ENCODE measurements at regions not wholly inside any gene's neighbourhood (a gene's known extent, or its start where the extent isn't known, plus 50 kb on each side); places are given as distances from the start of the nearest gene placed in this dataset.

GRCh38 chr16:79874391-79874790 lies 273.9 kb upstream of the MAF start:
- no peak for DNase-seq
- H3K36me3 Mint-ChIP-seq, result peaks cover 0 to 4% (median 0%) of the 10 kb centered on the region in 3 donors
- H3K4me1 Mint-ChIP-seq, result no peaks in the 10 kb centered on the region
- H3K4me3 Mint-ChIP-seq, result no peak overlapping the region
- H3K27me3 Mint-ChIP-seq (ENCODE audit: low read depth in 3 of 3), result peaks cover 0 to 6% (median 2%) of the 10 kb centered on the region in 3 donors
- no peak overlapping the region for H3K27ac Mint-ChIP-seq
- no peaks in the 10 kb centered on the region for H3K9me3 Mint-ChIP-seq

- H3K27ac Mint-ChIP-seq, result no peak overlapping the region
- no peaks in the 10 kb centered on the region for H3K9me3 Mint-ChIP-seq
- DNase-seq, result no peak
- peaks cover 0 to 4% (median 0%) of the 10 kb centered on the region in 3 donors for H3K36me3 Mint-ChIP-seq
- H3K27me3 Mint-ChIP-seq (ENCODE audit: low read depth in 3 of 3), result peaks cover 0 to 7% (median 2%) of the 10 kb centered on the region in 3 donors
- no peak overlapping the region for H3K4me3 Mint-ChIP-seq
- H3K4me1 Mint-ChIP-seq, result no peaks in the 10 kb centered on the region
Observed at GRCh38 chr16:79873825-79874224, 273.3 kb upstream of the MAF start.

- Mint-ChIP-seq H3K36me3 (no peaks in the 10 kb centered on the region), H3K9me3 (no peaks in the 10 kb centered on the region), H3K4me3 (no peak overlapping the region), H3K4me1 (no peaks in the 10 kb centered on the region), H3K27me3 (ENCODE audit: low read depth in 3 of 3) (peaks cover 0 to 14% (median 0%) of the 10 kb centered on the region in 3 donors), H3K27ac (no peak overlapping the region)
- DNase-seq, result no peak
Observed at GRCh38 chr16:79871906-79872305, 271.4 kb upstream of the MAF start.

GRCh38 chr16:79870016-79870886 lies 269.7 kb upstream of the MAF start:
- Mint-ChIP-seq H3K36me3 (no peaks in the 10 kb centered on the region), H3K4me1 (no peaks in the 10 kb centered on the region), H3K27me3 (ENCODE audit: low read depth in 3 of 3) (peaks cover 0 to 14% (median 2%) of the 10 kb centered on the region in 3 donors), H3K9me3 (no peaks in the 10 kb centered on the region), H3K27ac (no peak overlapping the region), H3K4me3 (no peak overlapping the region)
- DNase-seq, result no peak

- H3K27me3 Mint-ChIP-seq (ENCODE audit: low read depth in 3 of 3), result peaks cover 0 to 14% (median 2%) of the 10 kb centered on the region in 3 donors
Observed at GRCh38 chr16:79869304-79870015, 268.9 kb upstream of the MAF start.

GRCh38 chr16:79868841-79869240 lies 268.3 kb upstream of the MAF start:
- peaks cover 0 to 14% (median 2%) of the 10 kb centered on the region in 3 donors for H3K27me3 Mint-ChIP-seq (ENCODE audit: low read depth in 3 of 3)
- H3K27ac Mint-ChIP-seq, result no peak overlapping the region
- no peak for DNase-seq
- H3K4me3 Mint-ChIP-seq, result no peak overlapping the region
- peaks cover 0 to 3% of the 10 kb centered on the region in 2 donors for H3K4me1 Mint-ChIP-seq
- no peaks in the 10 kb centered on the region for H3K36me3 Mint-ChIP-seq
- no peaks in the 10 kb centered on the region for H3K9me3 Mint-ChIP-seq

More at GRCh38 chr16:79869304-79870015, 268.9 kb upstream of the MAF start:
- H3K9me3 Mint-ChIP-seq, result no peaks in the 10 kb centered on the region
- H3K4me1 Mint-ChIP-seq, result no peaks in the 10 kb centered on the region
- no peak overlapping the region for H3K27ac Mint-ChIP-seq
- no peak overlapping the region for H3K4me3 Mint-ChIP-seq
- DNase-seq, result no peak
- H3K36me3 Mint-ChIP-seq, result no peaks in the 10 kb centered on the region

GRCh38 chr16:79867425-79867997 lies 267.0 kb upstream of the MAF start:
- Mint-ChIP-seq H3K4me1 (peaks cover 0 to 7% of the 10 kb centered on the region in 2 donors), H3K27ac (no peak overlapping the region), H3K27me3 (ENCODE audit: low read depth in 3 of 3) (peaks cover 0 to 14% (median 3%) of the 10 kb centered on the region in 3 donors), H3K4me3 (no peak overlapping the region), H3K36me3 (no peaks in the 10 kb centered on the region), H3K9me3 (no peaks in the 10 kb centered on the region)
- no peak for DNase-seq

GRCh38 chr16:79865918-79866317 lies 265.4 kb upstream of the MAF start:
- Mint-ChIP-seq H3K27me3 (ENCODE audit: low read depth in 3 of 3) (peaks cover 1 to 14% (median 3%) of the 10 kb centered on the region in 3 donors), H3K4me3 (no peak overlapping the region), H3K36me3 (no peaks in the 10 kb centered on the region), H3K9me3 (no peaks in the 10 kb centered on the region), H3K4me1 (peaks cover 0 to 7% of the 10 kb centered on the region in 2 donors), H3K27ac (no peak overlapping the region)
- no peak for DNase-seq

GRCh38 chr16:79864781-79865391 lies 264.3 kb upstream of the MAF start:
- no peak overlapping the region for H3K27ac Mint-ChIP-seq
- peaks cover 0 to 7% of the 10 kb centered on the region in 2 donors for H3K4me1 Mint-ChIP-seq
- no peaks in the 10 kb centered on the region for H3K9me3 Mint-ChIP-seq
- no peaks in the 10 kb centered on the region for H3K36me3 Mint-ChIP-seq
- no peak for DNase-seq
- H3K27me3 Mint-ChIP-seq (ENCODE audit: low read depth in 3 of 3), result peaks cover 1 to 10% (median 3%) of the 10 kb centered on the region in 3 donors
- no peak overlapping the region for H3K4me3 Mint-ChIP-seq

- Mint-ChIP-seq H3K4me3 (no peak overlapping the region), H3K36me3 (no peaks in the 10 kb centered on the region), H3K27ac (no peak overlapping the region), H3K27me3 (ENCODE audit: low read depth in 3 of 3) (peaks cover 1 to 10% (median 3%) of the 10 kb centered on the region in 3 donors), H3K4me1 (peaks cover 0 to 7% of the 10 kb centered on the region in 2 donors), H3K9me3 (no peaks in the 10 kb centered on the region)
- DNase-seq, result no peak
Observed at GRCh38 chr16:79864032-79864780, 263.7 kb upstream of the MAF start.

- H3K27ac Mint-ChIP-seq, result no peak overlapping the region
- DNase-seq, result no peak
- peaks cover 0 to 7% of the 10 kb centered on the region in 2 donors for H3K4me1 Mint-ChIP-seq
- peaks cover 1 to 3% (median 3%) of the 10 kb centered on the region in 3 donors for H3K27me3 Mint-ChIP-seq (ENCODE audit: low read depth in 3 of 3)
- H3K4me3 Mint-ChIP-seq, result no peak overlapping the region
- H3K9me3 Mint-ChIP-seq, result no peaks in the 10 kb centered on the region
- no peaks in the 10 kb centered on the region for H3K36me3 Mint-ChIP-seq
Observed at GRCh38 chr16:79863128-79864031, 262.8 kb upstream of the MAF start.

GRCh38 chr16:79862601-79863000 lies 262.1 kb upstream of the MAF start:
- Mint-ChIP-seq H3K9me3 (no peaks in the 10 kb centered on the region), H3K36me3 (no peaks in the 10 kb centered on the region), H3K27ac (no peak overlapping the region), H3K4me3 (no peak overlapping the region), H3K4me1 (peaks cover 0 to 7% of the 10 kb centered on the region in 2 donors), H3K27me3 (ENCODE audit: low read depth in 3 of 3) (peaks cover 1 to 3% (median 2%) of the 10 kb centered on the region in 3 donors)
- DNase-seq, result no peak
